Smooth muscle cell (in vitro differentiated cells): ENCODE measurements at regions not wholly inside any gene's neighbourhood (a gene's known extent, or its start where the extent isn't known, plus 50 kb on each side); places are given as distances from the start of the nearest gene placed in this dataset.

Source experiments
- DNase-seq: peaks from one replicate; lab custom pipeline; 2025; ENCODE audit not compliant: unreplicated experiment; lab: John Stamatoyannopoulos, UW
- H2AFZ ChIP-seq: fragments of 200-600 bp; sonication (generic); 2 replicates; pipeline ENCODE4 v1.6.0; 2016; ENCODE audit warnings: antibody characterized with exemption, low read depth, mild to moderate bottlenecking
- H3F3A ChIP-seq: fragments of 200-600 bp; sonication (generic); 2 replicates; pipeline ENCODE4 v1.6.0; 2017; ENCODE audit warnings: antibody characterized with exemption, low read depth
- H3K27ac ChIP-seq: fragments of 200-600 bp; sonication (generic); 2 replicates; pipeline ENCODE4 v1.5.1; 2016; ENCODE audit warnings: low read depth, mild to moderate bottlenecking
- H3K27me3 ChIP-seq: fragments of 200-600 bp; sonication (generic); 2 replicates; pipeline ENCODE4 v1.6.1; 2016; ENCODE audit warnings: low read depth, mild to moderate bottlenecking
- H3K36me3 ChIP-seq: fragments of 200-600 bp; sonication (generic); 2 replicates; pipeline ENCODE4 v1.5.1; 2016; ENCODE audit warnings: low read depth
- H3K4me1 ChIP-seq: fragments of 200-600 bp; sonication (generic); 2 replicates; pipeline ENCODE4 v1.5.1; 2016; ENCODE audit warnings: low read depth
- H3K4me2 ChIP-seq: fragments of 200-600 bp; sonication (generic); 2 replicates; pipeline ENCODE4 v1.6.0; 2016; ENCODE audit warnings: mild to moderate bottlenecking
- H3K4me3 ChIP-seq: fragments of 200-600 bp; sonication (generic); 2 replicates; pipeline ENCODE4 v1.5.1; 2016; ENCODE audit warnings: mild to moderate bottlenecking
- H3K79me2 ChIP-seq: fragments of 200-600 bp; sonication (generic); 2 replicates; pipeline ENCODE4 v1.6.0; 2016; ENCODE audit warnings: low read depth, mild to moderate bottlenecking
- H3K9ac ChIP-seq: fragments of 200-600 bp; sonication (generic); 2 replicates; pipeline ENCODE4 v1.6.0; 2016; ENCODE audit warnings: low read depth
- H3K9me3 ChIP-seq: fragments of 200-600 bp; sonication (generic); replicated peaks from 2 replicates; pipeline ENCODE4 v1.5.1; 2016; ENCODE audit warnings: low read depth
- H4K20me1 ChIP-seq: fragments of 200-600 bp; sonication (generic); 2 replicates; pipeline ENCODE4 v1.6.0; 2016; ENCODE audit warnings: low read depth
- CTCF ChIP-seq: fragments of 200-600 bp; sonication (generic); IDR thresholded peaks from 2 replicates; pipeline ENCODE4 v1.5.1; 2017; ENCODE audit warnings: borderline replicate concordance, mild to moderate bottlenecking, antibody characterized with exemption; ENCODE audit not compliant: insufficient read depth, poor library complexity, severe bottlenecking
- WGBS: methylation state at CpG from one replicate; pipeline ENCODE4 v1.1.7; 2016; ENCODE audit warnings: low lambda C conversion rate; 5-methylcytosine and 5-hydroxymethylcytosine counted together

- peaks cover 9% of the 10 kb centered on the region for H3K4me1 ChIP-seq
- H3K9me3 ChIP-seq: no peaks in the 10 kb centered on the region
- WGBS: 90% methylated on average over 3 of the region's 3 CpGs
- DNase-seq: no peak
- H3F3A ChIP-seq: no peaks in the 10 kb centered on the region
- H3K4me3 ChIP-seq: no peak overlapping the region
- H3K79me2 ChIP-seq: no peaks in the 10 kb centered on the region
- H3K9ac ChIP-seq: no peak overlapping the region
- no peaks in the 10 kb centered on the region for H3K36me3 ChIP-seq
- no peaks in the 10 kb centered on the region for H4K20me1 ChIP-seq
- no peak overlapping the region for H3K27ac ChIP-seq
- H3K27me3 ChIP-seq: no peaks in the 10 kb centered on the region
- no peak overlapping the region for H3K4me2 ChIP-seq
- TF ChIP-seq CTCF: no peak
- no peak overlapping the region for H2AFZ ChIP-seq
These were observed 776.5 kb upstream of the SLITRK1 start for GRCh38 chr13:84658491-84659358.

GRCh38 chr13:84655677-84656076 is 773.4 kb upstream of the SLITRK1 start:
- Histone ChIP-seq H4K20me1 (no peaks in the 10 kb centered on the region), H2AFZ (no peak overlapping the region), H3K4me2 (no peak overlapping the region), H3K79me2 (no peaks in the 10 kb centered on the region), H3K4me1 (peaks cover 9% of the 10 kb centered on the region), H3F3A (no peaks in the 10 kb centered on the region), H3K27ac (no peak overlapping the region), H3K9me3 (no peaks in the 10 kb centered on the region), H3K4me3 (no peak overlapping the region), H3K36me3 (no peaks in the 10 kb centered on the region), H3K9ac (no peak overlapping the region), H3K27me3 (no peaks in the 10 kb centered on the region)
- DNase-seq: no peak
- TF ChIP-seq CTCF: no peak
- 74% methylated on average over 3 of the region's 3 CpGs for WGBS

GRCh38 chr13:84654654-84655275 is 772.5 kb upstream of the SLITRK1 start:
- H3K4me3 ChIP-seq: no peak overlapping the region
- no peaks in the 10 kb centered on the region for H3F3A ChIP-seq
- 58% methylated on average over 5 of the region's 5 CpGs for WGBS
- no peak overlapping the region for H2AFZ ChIP-seq
- H3K4me1 ChIP-seq: peaks cover 9% of the 10 kb centered on the region
- no peaks in the 10 kb centered on the region for H3K27me3 ChIP-seq
- no peaks in the 10 kb centered on the region for H4K20me1 ChIP-seq
- no peaks in the 10 kb centered on the region for H3K9me3 ChIP-seq
- no peaks in the 10 kb centered on the region for H3K79me2 ChIP-seq
- H3K36me3 ChIP-seq: no peaks in the 10 kb centered on the region
- TF ChIP-seq CTCF: no peak
- no peak for DNase-seq
- no peak overlapping the region for H3K9ac ChIP-seq
- H3K4me2 ChIP-seq: no peak overlapping the region
- H3K27ac ChIP-seq: no peak overlapping the region
